Erythroblast (primary cell): ENCODE measurements at regions not wholly inside any gene's neighbourhood (a gene's known extent, or its start where the extent isn't known, plus 50 kb on each side); places are given as distances from the start of the nearest gene placed in this dataset.

Experiments used
- GATA1 ChIP-seq: IDR thresholded peaks from 2 replicates; pipeline ENCODE4 v1.6.1; 2011; ENCODE audit warnings: low read depth, mild to moderate bottlenecking, control low read depth, low read length, moderate library complexity
- POLR2A ChIP-seq: IDR thresholded peaks from 2 replicates; pipeline ENCODE4 v1.6.1; 2011; ENCODE audit warnings: mild to moderate bottlenecking, low read length

GRCh38 chr16:64088838-64089237, 1033.0 kb downstream of the CDH11 start:
- no peak for TF ChIP-seq POLR2A
- no peak for TF ChIP-seq GATA1
